ENCODE measurements at regions not wholly inside any gene's neighbourhood (a gene's known extent, or its start where the extent isn't known, plus 50 kb on each side); places are given as distances from the start of the nearest gene placed in this dataset.

DNA sequence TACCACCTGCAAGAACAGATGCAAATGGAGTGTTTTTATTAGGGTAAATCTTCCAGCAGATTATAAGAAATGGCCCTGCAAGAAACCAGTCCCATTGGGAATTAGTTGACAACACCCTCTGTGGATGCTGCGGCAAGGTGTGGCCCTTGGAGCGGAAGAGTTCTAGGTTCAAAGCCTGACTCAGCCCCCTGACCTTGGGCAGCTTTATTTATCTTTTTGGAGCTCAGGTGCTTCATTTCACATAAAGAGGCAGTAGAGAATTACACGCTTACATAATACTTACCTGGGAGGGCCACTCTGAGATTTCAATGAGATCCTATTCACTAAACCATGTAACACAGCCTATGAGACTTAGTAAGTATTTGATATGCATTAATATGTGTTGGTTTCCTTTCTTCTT lies 318.2 kb upstream of the SOX9 start:
- TF ChIP-seq CTCF (optimal IDR thresholded peaks at IDR 0.05 in 1 of 3, IDR thresholded peaks at IDR 0.05 in 1 of 3, conservative IDR thresholded peaks at IDR 0.05 in 1 of 3; ENCODE audit: extremely low read depth in 1 of 3, insufficient read depth in 2 of 3, low read length in 3 of 3), result no peak
- no peak for TF ChIP-seq EZH2 (IDR thresholded peaks at IDR 0.05; ENCODE audit: low read length)

All from keratinocyte (primary cell).